K562 (cell line): ENCODE measurements at regions not wholly inside any gene's neighbourhood (a gene's known extent, or its start where the extent isn't known, plus 50 kb on each side); places are given as distances from the start of the nearest gene placed in this dataset.

Experiments
- ESRRA ChIP-seq: fragments of 450-650 bp; IDR thresholded peaks from 2 replicates; pipeline ENCODE4 v1.6.1; 2014; ENCODE audit warnings: low read depth, mild to moderate bottlenecking, moderate library complexity, borderline replicate concordance
- GTF2F1 ChIP-seq: IDR thresholded peaks from 2 replicates; pipeline ENCODE4 v1.6.1; 2011; ENCODE audit warnings: low read depth, low read length, improper control_type of control experiment
- HNRNPUL1 ChIP-seq: fragments of 200-400 bp; formaldehyde crosslinking; IDR thresholded peaks from 2 replicates; pipeline ENCODE4 v1.6.1; 2017; ENCODE audit warnings: low read length
- HSF4 ChIP-seq: fragments of 250-450 bp; sonication (Bioruptor Pico); IDR thresholded peaks from 2 replicates; pipeline ENCODE4 v2.1.2; 2022; ENCODE audit warnings: mild to moderate bottlenecking, moderate library complexity, borderline replicate concordance
- ZNF12 ChIP-seq: sonication (generic); formaldehyde crosslinking; IDR thresholded peaks from 2 replicates; pipeline ENCODE4 v1.4.0; 2020; ENCODE audit warnings: mild to moderate bottlenecking, missing genetic modification reagents
- TF ChIP-seq, protein P1 (sequence below): fragments of 450-650 bp; formaldehyde crosslinking; IDR thresholded peaks from 2 replicates; pipeline ENCODE4 v1.4.0; 2020; ENCODE audit warnings: mild to moderate bottlenecking, moderate library complexity
- TF ChIP-seq, protein P2 (sequence below): sonication (generic); formaldehyde crosslinking; IDR thresholded peaks from 2 replicates; pipeline ENCODE4 v1.5.0; 2020; ENCODE audit warnings: missing genetic modification reagents
- TF ChIP-seq, protein P3 (sequence below): fragments of 250-450 bp; sonication (Bioruptor Pico); IDR thresholded peaks from 2 replicates; pipeline ENCODE4 v1.5.0; 2021; ENCODE audit warnings: mild to moderate bottlenecking, borderline replicate concordance
- TF ChIP-seq, protein P4 (sequence below): sonication (generic); formaldehyde crosslinking; IDR thresholded peaks from 2 replicates; pipeline ENCODE4 v1.8.0; 2022; ENCODE audit warnings: mild to moderate bottlenecking, missing genetic modification reagents, borderline replicate concordance
- TF ChIP-seq, protein P5 (sequence below), 3 experiments: IDR thresholded peaks in 2 of 3; conservative IDR thresholded peaks in 1 of 3; 2 replicates each; pipeline ENCODE4 v1.5.1; 2011 to 2012; ENCODE audit warnings: low read length in 3 of 3, mild to moderate bottlenecking in 3 of 3, control low read depth in 2 of 3, improper control_type of control experiment in 1 of 3, inconsistent platforms in 1 of 3, low read depth in 1 of 3, mixed read lengths in 1 of 3, moderate library complexity in 1 of 3; ENCODE audit not compliant: insufficient read depth in 2 of 3

DNA sequence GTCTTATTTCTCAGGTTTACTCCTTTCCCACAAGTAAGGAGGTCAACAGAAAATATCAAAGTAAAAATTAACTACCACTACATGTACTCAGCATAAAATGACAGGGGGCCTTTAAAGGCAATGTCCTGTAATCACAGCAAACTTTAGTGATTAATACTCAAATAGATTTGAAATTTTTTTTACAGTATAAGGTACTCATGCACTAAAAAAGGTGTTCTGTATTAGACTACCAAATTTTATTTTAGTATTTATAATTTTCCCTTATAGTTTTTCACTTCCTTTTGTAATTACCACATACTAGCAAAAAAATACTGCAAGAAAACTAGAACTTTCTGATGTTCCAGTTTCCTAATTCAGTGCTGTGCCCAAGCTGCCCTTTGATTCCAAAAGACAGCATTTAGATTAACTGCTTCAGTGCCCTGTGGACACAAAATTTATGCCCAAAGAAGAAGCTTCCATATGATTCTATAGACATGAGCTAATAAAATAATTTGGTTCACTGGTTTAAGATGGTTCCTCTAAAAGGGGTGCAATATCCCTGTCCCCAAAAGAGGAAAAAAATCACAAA lies 70.6 kb downstream of the KLF12 start:
- TF ChIP-seq ZNF12 (no peak), ESRRA (no peak), GTF2F1 (no peak), HNRNPUL1 (no peak), HSF4 (no peak)
- TF ChIP-seq, protein P1, sequence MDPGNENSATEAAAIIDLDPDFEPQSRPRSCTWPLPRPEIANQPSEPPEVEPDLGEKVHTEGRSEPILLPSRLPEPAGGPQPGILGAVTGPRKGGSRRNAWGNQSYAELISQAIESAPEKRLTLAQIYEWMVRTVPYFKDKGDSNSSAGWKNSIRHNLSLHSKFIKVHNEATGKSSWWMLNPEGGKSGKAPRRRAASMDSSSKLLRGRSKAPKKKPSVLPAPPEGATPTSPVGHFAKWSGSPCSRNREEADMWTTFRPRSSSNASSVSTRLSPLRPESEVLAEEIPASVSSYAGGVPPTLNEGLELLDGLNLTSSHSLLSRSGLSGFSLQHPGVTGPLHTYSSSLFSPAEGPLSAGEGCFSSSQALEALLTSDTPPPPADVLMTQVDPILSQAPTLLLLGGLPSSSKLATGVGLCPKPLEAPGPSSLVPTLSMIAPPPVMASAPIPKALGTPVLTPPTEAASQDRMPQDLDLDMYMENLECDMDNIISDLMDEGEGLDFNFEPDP (CRISPR knock-in tag), result no peak
- TF ChIP-seq, protein P2, sequence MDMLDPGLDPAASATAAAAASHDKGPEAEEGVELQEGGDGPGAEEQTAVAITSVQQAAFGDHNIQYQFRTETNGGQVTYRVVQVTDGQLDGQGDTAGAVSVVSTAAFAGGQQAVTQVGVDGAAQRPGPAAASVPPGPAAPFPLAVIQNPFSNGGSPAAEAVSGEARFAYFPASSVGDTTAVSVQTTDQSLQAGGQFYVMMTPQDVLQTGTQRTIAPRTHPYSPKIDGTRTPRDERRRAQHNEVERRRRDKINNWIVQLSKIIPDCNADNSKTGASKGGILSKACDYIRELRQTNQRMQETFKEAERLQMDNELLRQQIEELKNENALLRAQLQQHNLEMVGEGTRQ (CRISPR knock-in tag), result no peak
- TF ChIP-seq, protein P3, sequence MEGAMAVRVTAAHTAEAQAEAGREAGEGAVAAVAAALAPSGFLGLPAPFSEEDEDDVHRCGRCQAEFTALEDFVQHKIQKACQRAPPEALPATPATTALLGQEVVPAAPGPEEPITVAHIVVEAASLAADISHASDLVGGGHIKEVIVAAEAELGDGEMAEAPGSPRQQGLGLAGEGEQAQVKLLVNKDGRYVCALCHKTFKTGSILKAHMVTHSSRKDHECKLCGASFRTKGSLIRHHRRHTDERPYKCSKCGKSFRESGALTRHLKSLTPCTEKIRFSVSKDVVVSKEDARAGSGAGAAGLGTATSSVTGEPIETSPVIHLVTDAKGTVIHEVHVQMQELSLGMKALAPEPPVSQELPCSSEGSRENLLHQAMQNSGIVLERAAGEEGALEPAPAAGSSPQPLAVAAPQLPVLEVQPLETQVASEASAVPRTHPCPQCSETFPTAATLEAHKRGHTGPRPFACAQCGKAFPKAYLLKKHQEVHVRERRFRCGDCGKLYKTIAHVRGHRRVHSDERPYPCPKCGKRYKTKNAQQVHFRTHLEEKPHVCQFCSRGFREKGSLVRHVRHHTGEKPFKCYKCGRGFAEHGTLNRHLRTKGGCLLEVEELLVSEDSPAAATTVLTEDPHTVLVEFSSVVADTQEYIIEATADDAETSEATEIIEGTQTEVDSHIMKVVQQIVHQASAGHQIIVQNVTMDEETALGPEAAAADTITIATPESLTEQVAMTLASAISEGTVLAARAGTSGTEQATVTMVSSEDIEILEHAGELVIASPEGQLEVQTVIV (CRISPR knock-in tag), result no peak
- TF ChIP-seq, protein P4, sequence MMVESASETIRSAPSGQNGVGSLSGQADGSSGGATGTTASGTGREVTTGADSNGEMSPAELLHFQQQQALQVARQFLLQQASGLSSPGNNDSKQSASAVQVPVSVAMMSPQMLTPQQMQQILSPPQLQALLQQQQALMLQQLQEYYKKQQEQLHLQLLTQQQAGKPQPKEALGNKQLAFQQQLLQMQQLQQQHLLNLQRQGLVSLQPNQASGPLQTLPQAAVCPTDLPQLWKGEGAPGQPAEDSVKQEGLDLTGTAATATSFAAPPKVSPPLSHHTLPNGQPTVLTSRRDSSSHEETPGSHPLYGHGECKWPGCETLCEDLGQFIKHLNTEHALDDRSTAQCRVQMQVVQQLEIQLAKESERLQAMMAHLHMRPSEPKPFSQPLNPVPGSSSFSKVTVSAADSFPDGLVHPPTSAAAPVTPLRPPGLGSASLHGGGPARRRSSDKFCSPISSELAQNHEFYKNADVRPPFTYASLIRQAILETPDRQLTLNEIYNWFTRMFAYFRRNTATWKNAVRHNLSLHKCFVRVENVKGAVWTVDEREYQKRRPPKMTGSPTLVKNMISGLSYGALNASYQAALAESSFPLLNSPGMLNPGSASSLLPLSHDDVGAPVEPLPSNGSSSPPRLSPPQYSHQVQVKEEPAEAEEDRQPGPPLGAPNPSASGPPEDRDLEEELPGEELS (CRISPR knock-in tag), result no peak
- TF ChIP-seq, protein P5, sequence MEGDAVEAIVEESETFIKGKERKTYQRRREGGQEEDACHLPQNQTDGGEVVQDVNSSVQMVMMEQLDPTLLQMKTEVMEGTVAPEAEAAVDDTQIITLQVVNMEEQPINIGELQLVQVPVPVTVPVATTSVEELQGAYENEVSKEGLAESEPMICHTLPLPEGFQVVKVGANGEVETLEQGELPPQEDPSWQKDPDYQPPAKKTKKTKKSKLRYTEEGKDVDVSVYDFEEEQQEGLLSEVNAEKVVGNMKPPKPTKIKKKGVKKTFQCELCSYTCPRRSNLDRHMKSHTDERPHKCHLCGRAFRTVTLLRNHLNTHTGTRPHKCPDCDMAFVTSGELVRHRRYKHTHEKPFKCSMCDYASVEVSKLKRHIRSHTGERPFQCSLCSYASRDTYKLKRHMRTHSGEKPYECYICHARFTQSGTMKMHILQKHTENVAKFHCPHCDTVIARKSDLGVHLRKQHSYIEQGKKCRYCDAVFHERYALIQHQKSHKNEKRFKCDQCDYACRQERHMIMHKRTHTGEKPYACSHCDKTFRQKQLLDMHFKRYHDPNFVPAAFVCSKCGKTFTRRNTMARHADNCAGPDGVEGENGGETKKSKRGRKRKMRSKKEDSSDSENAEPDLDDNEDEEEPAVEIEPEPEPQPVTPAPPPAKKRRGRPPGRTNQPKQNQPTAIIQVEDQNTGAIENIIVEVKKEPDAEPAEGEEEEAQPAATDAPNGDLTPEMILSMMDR (IDR thresholded peaks at IDR 0.05 in 2 of 3, conservative IDR thresholded peaks at IDR 0.05 in 1 of 3; ENCODE audit: insufficient read depth in 2 of 3, low read depth in 1 of 3, low read length in 3 of 3), result no peak
